ENCODE measurements at regions not wholly inside any gene's neighbourhood (a gene's known extent, or its start where the extent isn't known, plus 50 kb on each side); places are given as distances from the start of the nearest gene placed in this dataset.
"Not testable (repeated sequence)": the region's sequence is repeated elsewhere in the genome, so short reads cannot be mapped to it uniquely, and the experiment has no call there.

GRCh38 chr14:85075694-85076476 is 454.1 kb upstream of the FLRT2 start:
- H3K36me3 ChIP-seq (ENCODE audit: insufficient read depth, low read length), result no peaks in the 10 kb centered on the region
- H3K79me2 ChIP-seq (ENCODE audit: insufficient read depth, low read depth, low read length), result no peaks in the 10 kb centered on the region
- POLR2A ChIA-PET, result no interaction called here
- no peaks in the 10 kb centered on the region for H3K9me2 ChIP-seq (ENCODE audit: insufficient read depth, low read length)
- CTCF ChIA-PET (ENCODE audit: unreplicated experiment), result no interaction called here
- H3K27ac ChIP-seq (ENCODE audit: low read depth, low read length, poor library complexity, severe bottlenecking), result no peak overlapping the region
- H3K4me1 ChIP-seq (ENCODE audit: insufficient read depth, low read length, poor library complexity, severe bottlenecking), result no peaks in the 10 kb centered on the region
- TF ChIP-seq CTCF (conservative IDR thresholded peaks at IDR 0.05; ENCODE audit: low read length), result no peak
- no peak for TF ChIP-seq EZH2phosphoT487 (IDR thresholded peaks at IDR 0.05; ENCODE audit: borderline replicate concordance, low read depth, low read length)
- intact Hi-C loops (cut with micrococcal nuclease; ENCODE audit: unreplicated experiment), result no loop called here
- no peak overlapping the region for H3K4me3 ChIP-seq (ENCODE audit: low read depth, low read length, poor library complexity, severe bottlenecking)
- no peaks in the 10 kb centered on the region for H3K9me3 ChIP-seq (ENCODE audit: low read length)
- no TSS peak for BruUV-seq (replicated peaks)
- no peak overlapping the region for H3K4me2 ChIP-seq (ENCODE audit: low read length)
- H2AFZ ChIP-seq (ENCODE audit: low read length), result no peak overlapping the region
- no peak for DNase-seq (ENCODE audit: low spot score)
- no peaks in the 10 kb centered on the region for H4K20me1 ChIP-seq (ENCODE audit: insufficient read depth, low read length)

GRCh38 chr14:85077716-85078115 is 452.2 kb upstream of the FLRT2 start:
- DNase-seq (ENCODE audit: low spot score); H3K27ac ChIP-seq (ENCODE audit: low read depth, low read length, poor library complexity, severe bottlenecking); H4K20me1 ChIP-seq (ENCODE audit: insufficient read depth, low read length); H3K36me3 ChIP-seq (ENCODE audit: insufficient read depth, low read length); H3K9me2 ChIP-seq (ENCODE audit: insufficient read depth, low read length); H3K4me1 ChIP-seq (ENCODE audit: insufficient read depth, low read length, poor library complexity, severe bottlenecking); BruUV-seq (replicated peaks); POLR2A ChIA-PET; H3K4me3 ChIP-seq (ENCODE audit: low read depth, low read length, poor library complexity, severe bottlenecking); H3K4me2 ChIP-seq (ENCODE audit: low read length); intact Hi-C loops (cut with micrococcal nuclease; ENCODE audit: unreplicated experiment); H3K79me2 ChIP-seq (ENCODE audit: insufficient read depth, low read depth, low read length); CTCF ChIA-PET (ENCODE audit: unreplicated experiment); H2AFZ ChIP-seq (ENCODE audit: low read length); H3K9me3 ChIP-seq (ENCODE audit: low read length): not testable (repeated sequence)

DNA sequence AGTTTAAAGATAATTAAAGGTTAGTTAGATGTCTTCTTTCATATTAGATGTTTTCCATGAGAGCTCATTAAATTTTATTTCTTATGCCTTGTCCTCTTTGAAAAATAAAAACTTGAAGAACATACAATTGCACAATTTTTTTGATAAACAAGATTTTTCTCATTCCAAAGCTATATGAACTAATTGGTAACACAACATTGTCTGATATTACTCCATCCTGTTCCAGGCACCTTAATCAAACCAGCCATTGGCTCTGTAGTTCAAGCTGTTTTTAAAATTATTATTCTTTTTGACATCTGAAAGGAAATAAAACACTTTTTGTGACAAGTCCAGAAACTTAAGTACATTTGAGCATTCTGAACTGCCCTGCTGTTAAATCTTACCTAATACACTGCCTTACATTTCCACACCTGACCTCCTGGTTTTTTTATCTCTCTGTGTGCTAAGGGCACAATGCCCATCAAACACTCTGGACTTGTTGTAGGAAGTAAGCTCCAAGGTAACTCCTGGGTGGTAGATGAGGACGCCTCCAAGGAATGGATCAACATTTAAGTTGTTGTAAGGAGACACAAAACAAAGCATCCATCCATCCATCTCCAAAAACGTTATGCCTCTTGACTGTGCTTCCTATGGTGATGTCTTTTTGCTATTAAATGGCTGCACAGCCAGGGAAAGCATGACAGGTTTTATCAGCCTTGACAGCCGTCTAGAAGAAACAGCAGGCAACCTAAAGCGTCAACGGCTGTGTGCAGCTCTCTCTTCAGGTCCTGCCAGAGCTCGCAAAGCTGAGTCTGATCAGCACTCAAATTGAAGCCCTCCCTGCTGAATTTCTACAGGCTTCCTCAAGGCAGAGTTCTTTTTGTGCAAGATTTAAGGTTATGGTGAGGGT is 449.9 kb upstream of the FLRT2 start:
- Histone ChIP-seq H4K20me1 (ENCODE audit: insufficient read depth, low read length) (no peaks in the 10 kb centered on the region), H3K4me2 (ENCODE audit: low read length) (no peak overlapping the region), H3K9me3 (ENCODE audit: low read length) (no peaks in the 10 kb centered on the region), H3K4me1 (ENCODE audit: insufficient read depth, low read length, poor library complexity, severe bottlenecking) (no peaks in the 10 kb centered on the region), H3K9me2 (ENCODE audit: insufficient read depth, low read length) (no peaks in the 10 kb centered on the region), H3K4me3 (ENCODE audit: low read depth, low read length, poor library complexity, severe bottlenecking) (no peak overlapping the region), H3K27ac (ENCODE audit: low read depth, low read length, poor library complexity, severe bottlenecking) (no peak overlapping the region), H3K36me3 (ENCODE audit: insufficient read depth, low read length) (no peaks in the 10 kb centered on the region), H2AFZ (ENCODE audit: low read length) (no peak overlapping the region), H3K79me2 (ENCODE audit: insufficient read depth, low read depth, low read length) (no peaks in the 10 kb centered on the region)
- no TSS peak for BruUV-seq (replicated peaks)
- POLR2A ChIA-PET, result interaction anchor here (1.4 to 1.5 kb wide), 2 partner anchors 11 to 17 kb away, joined by 3 to 5 read pairs; no protein-coding TSS in a partner anchor
- CTCF ChIA-PET (ENCODE audit: unreplicated experiment), result no interaction called here
- TF ChIP-seq CTCF (conservative IDR thresholded peaks at IDR 0.05; ENCODE audit: low read length) (no peak), EZH2phosphoT487 (IDR thresholded peaks at IDR 0.05; ENCODE audit: borderline replicate concordance, low read depth, low read length) (no peak)
- intact Hi-C loops (cut with micrococcal nuclease; ENCODE audit: unreplicated experiment), result no loop called here
- no peak for DNase-seq (ENCODE audit: low spot score)

All from OCI-LY7 (cell line).